ENCODE measurements at regions not wholly inside any gene's neighbourhood (a gene's known extent, or its start where the extent isn't known, plus 50 kb on each side); places are given as distances from the start of the nearest gene placed in this dataset.
A peak's percentile ranks its signal among the peaks of the same experiment; 100 is the strongest.
"Not testable (repeated sequence)": the region's sequence is repeated elsewhere in the genome, so short reads cannot be mapped to it uniquely, and the experiment has no call there.

DNA sequence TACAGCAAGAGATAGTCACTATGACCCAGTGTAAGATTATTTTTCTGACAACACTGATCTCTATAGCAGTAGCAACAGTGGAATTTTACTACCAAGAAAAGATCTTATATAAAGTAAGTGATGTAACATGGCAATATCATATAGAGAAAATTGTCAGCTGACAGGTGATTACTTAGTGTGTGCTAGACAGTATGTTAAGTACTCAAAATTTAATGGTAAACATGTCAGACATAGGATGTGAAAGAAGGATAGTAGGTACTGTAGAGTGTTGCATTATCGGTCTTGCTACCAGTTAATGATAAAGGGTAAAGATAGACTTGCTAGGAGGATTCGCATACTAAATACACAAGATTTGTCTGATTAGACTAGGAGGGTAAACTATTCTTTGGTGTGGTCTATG lies 247.4 kb downstream of the CYLC2 start:
- no peak for DNase-seq

DNA sequence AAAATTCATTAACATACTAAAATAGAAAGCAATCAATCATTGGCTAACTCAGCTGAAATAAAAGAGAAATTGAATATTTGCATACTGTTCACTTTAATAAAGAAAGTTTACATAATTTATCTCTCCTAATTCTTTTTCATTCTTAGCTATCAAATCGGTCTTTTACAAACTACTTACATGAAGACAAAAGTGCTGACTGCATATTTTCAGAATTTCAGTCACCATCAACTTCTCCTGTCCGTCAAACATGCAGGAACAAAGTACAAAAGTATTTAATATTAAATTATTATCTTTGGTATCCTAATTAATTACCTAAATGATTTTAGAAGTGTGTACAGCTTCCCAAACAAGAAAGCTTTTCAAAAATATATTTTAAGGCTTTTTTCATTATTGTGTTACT lies 248.4 kb downstream of the CYLC2 start:
- DNase-seq: no peak

DNA sequence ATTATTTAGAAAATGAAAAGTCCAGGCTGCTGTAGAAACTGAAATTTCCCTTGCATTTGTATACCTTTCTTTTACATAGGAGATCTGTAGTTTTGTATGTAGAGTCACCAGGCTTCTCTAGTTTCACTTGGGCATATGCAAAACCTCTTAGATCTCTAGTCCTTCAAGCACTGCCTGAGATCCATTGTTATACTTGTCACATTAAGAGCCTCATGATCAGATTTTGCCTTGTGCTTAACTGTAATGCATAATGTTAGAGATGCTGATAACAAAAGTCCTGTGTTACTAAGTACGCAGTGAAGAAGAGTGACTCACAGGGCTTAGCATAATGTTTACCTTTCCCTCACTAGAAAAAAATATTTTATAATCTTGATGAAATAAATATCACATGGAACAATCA lies 250.2 kb downstream of the CYLC2 start:
- no peak for DNase-seq

DNA sequence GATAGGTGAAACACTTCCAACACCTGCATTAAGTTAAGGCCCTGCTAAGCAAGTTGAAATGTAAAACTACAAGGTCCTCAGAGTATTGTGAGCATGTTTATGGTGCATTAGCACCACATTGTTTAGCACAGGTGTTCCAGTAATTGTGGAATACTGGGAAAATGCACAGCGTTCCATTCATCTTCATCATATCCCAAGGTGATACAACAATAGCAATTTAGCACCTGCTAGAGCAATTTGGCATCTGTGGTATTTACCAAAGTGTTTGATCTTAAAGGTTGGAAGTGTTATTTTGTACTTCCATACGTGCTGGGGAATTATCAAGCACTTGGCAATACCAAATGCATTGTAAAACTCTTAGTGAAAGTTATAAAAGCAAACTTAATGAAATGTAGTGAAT lies 266.8 kb downstream of the CYLC2 start:
- no peak for DNase-seq

DNA sequence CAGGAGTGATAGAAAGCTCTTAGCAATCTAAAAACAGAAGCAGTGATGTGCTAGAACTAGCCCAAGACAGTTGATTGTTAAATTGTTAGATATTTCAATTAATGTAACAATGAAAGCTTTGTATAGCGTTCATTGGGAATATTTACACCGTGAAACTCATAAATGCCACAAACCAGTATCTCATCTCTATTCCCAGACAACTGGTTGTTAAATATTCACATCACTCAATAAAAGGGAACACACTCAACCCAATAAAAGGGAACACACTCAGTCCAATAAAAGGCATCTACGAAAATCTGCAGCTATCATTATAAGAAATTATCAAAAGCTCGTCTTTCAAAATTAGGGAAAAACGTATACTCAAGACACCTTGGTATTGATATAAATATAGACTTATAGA lies 270.9 kb downstream of the CYLC2 start:
- DNase-seq: no peak

DNA sequence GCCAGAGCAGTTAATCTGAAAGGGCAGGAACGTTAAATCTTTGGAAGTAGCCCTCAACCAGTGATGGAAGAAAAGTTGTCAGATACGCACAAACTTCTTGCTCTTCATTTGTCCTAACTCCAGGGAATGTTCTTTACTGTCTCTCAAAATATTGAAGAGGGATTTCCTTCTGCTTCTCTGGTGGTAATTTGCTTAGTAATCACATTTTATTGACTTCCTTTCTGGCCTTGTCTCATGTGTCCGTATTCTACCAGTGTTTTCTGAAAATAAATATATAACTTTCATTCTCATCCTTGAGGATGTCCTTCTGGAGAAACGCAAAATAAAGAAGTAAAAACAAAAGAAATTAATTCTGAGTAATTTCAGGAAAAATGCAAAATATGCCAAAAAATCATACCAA lies 282.1 kb downstream of the CYLC2 start:
- no peak for DNase-seq

DNA sequence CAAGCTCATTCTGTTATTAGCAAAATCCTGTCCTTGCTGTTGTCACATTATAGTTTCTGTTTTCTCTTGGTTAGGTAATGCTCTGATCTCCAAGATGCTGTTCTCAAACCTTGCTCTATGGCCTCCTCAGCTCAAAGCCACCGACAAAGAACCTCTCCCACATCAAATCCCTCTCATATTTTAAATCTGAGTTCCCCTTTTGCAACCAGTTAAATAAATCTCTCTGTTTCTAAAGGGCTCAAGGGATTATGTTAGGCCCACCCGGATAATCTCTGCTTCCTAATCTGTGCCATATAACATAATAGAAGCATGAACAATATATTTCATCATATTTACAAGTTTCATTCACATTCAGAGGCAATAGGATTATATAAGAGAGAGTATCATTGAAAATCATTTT lies 286.0 kb downstream of the CYLC2 start:
- no peak for DNase-seq

DNA sequence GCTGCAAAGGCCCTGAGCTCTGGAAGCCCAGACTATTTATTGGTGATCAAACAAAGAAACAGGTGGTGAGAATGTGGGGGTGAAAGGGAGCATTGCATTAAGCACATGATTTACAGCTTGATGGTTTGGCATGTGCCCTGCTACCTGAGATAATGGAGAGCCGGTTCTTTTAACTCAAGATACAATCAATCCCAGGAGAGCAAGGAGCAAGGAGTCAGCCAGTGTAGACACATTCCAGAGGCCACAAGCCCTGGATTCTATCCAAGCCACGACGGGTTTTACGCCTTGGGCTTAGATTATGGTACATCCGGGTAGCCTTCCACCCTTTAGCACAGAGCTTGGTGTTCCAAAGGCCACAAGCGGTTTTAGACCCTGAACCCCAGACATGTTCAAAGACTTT lies 292.2 kb downstream of the CYLC2 start:
- no peak for DNase-seq

DNA sequence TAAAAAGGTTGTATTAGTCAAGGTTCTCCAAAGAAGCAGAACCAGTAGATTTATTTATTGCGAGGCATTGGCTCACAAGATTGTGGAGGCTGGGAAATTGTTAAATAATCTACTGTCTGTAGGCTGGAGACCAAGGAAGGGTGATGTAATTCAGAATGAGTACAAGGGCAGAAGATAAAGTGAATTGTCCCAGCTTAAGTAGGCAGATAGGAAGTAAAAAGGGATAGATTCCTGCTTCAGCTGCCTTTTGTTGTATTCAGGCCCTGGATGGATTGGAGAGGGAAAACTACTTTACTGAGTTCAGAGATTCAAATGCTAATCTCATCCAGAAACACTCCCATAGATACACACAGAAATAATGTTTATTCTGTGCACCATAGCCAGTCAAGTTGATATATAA lies 301.1 kb downstream of the CYLC2 start:
- no peak for DNase-seq

DNA sequence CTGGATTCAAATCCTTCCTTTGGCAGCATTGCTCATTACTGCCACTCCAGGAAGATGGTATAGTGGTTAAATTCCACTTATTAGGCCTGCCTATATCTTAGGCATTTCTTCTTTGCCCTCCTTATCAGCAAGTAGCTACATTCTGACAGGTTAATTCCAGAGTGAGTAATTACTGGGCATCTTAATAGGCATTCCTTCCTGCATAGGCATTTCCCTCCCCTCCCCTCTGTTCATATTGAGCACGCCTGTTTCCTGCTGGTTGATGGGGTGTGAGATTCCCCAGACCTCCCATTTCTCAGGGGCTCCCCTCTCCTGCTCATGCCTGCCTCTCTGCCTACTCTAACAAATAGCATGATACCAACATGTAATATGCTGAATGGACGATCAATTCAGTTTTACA lies 305.9 kb downstream of the CYLC2 start:
- no peak for DNase-seq

DNA sequence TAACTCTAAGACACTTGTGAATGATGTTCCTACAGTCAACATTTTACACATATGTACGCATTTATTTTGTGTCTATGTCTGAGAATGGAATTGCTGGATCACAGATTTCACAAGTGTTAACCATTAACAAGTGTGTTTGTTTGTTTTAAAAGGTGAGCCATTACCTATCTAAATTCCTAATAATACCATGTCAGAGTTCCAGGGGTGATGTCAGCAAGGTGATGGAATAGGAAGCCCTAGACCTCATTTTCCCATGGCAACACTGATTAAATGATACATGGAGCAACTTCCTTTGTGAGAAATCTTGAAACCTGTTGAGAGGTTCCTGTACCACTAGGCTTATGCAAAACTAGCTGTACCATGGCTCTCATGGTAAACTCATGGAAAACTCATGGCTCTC lies 309.7 kb downstream of the CYLC2 start:
- DNase-seq: no peak

DNA sequence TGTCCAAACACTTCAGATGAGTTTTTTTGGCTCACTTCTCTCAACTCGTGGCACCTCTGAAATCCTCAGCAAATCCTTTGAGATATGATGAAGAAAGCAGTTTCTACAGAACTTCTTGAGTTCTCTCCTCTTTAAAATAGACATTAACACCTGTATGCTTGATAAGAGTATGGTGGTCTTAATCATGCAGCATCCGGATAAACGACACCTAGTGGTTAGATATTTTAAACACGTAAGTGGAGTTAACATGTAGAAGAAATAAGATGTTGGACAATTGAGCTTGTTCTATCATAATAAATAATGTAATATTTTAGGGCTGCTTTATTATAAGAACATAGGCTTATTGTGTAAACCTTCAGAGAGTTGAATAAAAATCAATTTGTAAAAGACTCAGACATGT lies 324.8 kb downstream of the CYLC2 start:
- DNase-seq: no peak

DNA sequence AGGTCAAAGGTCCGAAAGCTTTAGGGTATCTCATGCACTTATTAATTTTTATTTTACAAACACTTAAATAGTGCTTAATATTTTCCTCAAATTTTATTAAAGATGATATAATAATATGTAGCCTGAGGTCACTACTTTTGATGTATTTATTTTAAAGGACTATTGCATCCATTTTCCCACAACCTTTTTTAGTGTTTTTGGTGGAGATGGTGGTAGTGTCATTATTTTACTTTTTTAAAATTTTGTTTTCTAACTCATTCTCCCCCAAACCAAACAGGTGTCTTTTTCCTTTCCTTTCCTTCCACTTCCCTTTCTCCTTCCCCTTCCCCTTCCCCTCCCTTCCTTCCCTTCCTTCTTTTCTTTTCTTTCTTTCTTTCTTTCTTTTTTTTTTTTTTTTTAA lies 328.6 kb downstream of the CYLC2 start:
- DNase-seq: no peak

DNA sequence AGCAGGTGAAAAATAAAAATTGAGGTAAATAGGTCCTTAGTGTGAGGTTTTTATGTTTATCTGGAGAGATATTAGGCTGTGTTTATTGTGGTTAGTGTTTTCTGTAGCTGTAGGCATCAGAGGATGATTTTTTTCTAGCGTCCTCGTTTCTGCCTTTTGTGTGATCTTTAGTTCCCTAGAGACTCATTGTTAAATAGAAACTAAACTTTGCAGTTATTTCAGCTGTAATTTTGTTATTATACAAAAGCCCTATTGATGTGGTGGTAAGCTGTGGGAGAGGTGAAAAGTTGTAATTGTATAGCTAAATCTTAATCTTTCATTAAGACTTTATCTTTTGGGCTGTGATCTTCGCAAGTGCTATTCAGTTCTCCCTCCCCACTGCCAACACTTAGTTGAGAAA lies 340.3 kb downstream of the CYLC2 start:
- DNase-seq: no peak

DNA sequence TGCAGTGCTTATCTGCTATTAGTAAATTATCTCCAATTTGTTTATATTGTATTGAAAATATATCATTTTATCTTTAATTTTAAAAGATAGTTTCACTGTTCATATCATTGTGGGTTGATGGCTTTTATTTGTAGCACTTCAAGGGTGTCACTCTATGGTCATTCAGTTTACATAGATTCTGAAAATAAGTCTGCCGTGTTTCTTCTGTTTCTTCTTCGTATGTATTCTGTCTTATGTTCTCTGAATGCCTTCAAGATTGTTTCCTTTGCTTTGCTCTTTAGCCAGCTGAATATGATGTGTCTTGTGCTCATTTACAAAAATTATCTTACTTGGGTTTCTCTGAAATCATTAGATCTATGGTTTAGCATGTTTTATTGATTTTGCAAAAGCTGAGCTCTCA lies 359.9 kb downstream of the CYLC2 start:
- no peak for DNase-seq

DNA sequence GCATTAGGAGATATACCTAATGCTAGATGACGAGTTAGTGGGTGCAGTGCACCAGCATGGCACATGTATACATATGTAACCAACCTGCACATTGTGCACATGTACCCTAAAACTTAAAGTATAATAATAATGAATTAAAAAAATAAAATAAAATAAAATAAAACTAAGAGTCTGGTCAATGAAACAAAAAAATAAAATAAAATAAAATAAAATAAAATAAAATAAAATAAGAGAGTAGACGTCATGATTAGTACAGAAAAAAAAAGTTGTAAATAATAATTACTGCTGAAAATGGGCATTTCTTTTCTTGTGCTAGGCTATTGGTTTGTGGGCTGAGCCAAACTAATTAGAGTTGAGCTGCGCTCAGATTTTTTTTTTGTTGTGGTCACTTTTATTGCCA lies 362.8 kb downstream of the CYLC2 start:
- not testable (repeated sequence) for DNase-seq

DNA sequence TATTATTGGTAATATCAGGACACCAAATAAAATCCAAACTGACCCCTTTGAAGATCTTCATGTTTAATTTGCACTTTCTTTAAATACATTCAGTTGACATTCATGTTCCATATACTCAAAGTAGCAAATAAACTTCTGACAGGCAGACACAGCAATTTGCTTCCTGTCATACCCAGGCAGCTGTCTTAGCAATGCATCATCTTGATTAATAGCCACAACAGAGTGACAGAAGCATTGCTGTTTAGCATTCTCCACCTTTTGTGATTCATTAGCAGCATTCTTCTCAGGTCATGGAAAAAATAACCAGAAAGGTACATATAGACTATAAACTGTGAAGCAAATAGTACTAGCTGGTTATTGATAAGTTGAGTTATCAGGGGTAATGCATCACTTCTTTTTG lies 366.8 kb downstream of the CYLC2 start:
- DNase-seq: no peak

DNA sequence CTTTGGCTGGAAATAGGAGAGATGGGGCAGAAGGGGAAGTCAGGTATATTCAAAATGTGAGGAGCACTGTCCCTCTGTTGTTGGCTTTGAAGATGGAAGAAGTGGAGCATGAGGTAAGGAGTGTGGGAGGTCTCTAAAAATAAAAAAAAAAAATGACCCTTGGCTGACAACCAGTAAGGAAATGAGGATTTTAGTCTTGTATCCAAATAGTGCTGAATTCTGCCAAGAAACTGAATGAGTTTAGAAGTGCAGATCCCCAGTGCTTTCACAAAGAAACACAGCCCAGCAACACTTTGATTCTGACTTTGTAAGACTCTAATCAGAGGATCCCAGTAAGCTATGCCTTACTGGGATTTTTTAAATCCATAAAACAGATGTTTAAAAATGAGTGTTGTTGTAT lies 367.9 kb downstream of the CYLC2 start:
- no peak for DNase-seq

DNA sequence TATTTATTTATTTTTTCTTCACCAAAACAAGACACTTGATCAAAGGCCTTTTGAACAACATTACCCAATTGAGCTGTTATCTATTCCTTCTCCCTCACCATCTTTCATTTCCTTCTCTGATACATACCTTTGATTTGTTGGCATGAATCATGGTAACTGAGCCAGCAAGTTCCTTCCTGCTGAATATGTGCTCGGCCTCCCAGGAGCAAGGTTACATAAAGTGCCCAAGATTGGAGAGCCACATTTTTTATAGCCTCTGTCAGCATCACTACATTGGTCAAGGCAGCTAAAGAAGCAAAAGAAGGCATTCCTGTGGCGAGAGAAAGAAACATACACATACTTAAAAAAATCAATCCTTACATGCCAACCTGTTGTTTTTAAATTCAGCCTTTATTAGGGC lies 369.6 kb downstream of the CYLC2 start:
- DNase-seq: no peak

DNA sequence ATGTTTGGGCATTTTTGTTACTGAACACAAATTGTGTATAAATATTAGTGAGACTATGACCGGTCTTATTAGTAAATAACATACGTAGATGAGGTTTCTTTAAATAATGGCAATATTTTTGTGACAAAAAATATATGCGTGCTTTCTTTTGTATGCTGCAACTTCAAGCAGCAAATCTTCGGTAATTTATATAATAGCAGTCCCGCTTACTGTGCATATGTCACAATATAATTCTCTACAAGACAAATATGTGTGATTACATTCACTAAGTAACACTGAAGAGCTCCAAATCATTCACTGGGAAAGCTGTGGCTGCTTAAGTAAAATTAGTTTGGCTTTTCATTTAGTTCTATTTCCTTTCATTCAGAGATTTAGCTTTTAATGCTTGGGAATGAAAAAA lies 376.0 kb downstream of the CYLC2 start:
- DNase-seq: no peak

DNA sequence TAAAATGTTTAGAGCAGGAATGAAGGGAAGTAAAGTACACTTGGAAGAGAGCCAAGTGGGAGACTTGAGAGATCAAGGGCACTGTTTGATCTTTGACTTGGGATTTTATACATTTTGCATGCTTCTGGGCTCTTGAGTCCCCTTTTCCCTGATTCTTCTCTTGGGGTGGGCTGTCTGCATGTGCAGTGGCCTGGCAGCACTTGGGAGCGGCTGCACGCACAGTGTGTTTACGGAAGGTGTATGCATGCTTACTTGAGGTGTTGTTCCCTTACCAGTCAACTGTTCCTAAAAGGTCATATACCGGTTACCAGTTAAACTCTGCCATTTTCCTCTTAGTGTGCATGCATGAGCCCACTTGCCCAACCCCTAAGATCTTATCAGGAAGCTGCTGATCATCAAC lies 377.7 kb downstream of the CYLC2 start:
- no peak for DNase-seq

DNA sequence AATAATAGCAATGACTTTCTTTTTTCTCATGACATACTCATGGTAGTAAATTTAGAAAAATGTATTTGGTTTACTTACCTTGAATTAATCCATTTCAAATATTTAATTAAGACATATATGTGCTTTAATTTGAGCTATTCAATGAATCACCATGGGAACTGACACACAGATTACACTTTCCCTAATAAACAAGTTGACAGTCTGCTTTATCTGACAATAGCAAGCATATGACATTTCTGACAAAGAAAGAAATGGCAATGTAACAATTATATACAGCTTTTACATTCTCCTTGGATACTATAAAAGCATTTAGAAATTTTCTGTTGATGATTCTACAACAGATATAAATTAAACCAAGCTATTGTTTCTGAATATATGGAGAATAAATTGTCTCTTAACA lies 382.5 kb downstream of the CYLC2 start:
- no peak for DNase-seq

DNA sequence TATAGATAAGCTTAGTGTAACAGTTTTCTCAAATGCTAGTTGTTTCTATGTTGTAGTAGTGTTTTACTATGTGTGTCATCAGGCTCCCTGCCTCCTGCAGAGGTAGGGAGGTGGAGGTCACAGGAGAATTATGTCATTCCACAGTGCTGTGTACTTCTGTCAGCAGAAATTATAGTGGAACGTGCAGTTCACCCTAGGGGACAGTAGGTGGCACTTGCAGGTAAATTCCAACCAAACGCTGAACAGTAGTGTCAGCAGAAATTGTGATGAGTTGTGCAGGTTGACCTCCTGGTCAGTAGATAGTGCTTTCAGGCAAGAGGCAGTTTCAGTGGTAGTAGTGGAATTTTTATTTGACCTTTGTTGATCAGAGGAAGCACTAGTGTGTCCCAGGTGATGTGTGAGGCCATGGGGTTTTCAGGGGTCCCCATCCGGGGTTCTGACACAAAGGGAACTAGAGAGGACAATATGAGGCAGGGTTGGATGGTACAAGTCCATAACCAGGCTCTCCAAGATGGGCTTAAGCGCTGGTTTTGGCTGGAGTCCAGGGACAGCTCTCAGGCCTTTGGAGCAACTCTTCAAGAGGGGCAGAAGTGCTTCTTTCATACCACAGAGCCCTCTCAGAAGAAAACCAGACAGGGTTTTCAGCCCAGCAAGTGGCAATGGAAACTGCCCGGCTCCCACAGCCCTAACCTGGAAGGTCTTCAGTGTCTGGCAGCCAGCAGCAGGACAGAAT lies 402.9 kb downstream of the CYLC2 start:
- DNase-seq: peak; percentile 60

DNA sequence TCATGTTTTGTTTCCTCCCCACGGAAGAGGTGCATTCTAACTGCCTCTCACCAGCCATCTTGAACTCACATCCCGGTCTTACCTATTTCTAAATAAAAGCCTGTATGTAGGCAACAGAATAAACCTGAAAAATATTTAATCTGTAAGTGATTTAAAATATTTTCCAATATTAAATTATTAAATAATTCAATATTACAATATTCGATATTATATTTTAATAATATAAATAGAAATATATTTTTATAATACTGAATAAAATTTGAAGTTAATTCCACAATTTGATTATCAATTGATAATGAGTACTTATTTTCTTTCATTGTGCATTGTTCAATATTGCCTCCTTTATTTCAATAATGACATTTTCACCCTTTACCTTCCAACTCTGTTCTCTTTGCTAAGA lies 404.4 kb downstream of the CYLC2 start:
- no peak for DNase-seq

DNA sequence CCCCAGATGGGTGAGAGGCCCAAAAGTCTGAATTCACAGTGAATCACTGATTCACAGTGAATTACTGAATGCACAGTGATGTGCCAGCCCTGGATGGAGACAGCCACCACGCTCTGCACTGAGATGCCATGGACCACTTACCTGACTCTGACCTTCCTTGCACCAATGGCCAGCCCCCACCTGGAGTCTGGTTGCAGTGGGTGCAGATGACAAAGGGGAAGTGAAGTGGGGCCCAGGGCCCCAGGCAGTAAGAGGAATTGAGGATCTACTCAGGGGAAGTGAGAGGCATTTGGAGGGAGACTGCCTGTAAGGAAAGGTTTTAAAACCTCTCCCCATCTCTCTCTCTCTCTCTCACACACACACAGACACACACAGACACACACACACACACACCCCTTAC lies 412.1 kb downstream of the CYLC2 start:
- no peak for DNase-seq

DNA sequence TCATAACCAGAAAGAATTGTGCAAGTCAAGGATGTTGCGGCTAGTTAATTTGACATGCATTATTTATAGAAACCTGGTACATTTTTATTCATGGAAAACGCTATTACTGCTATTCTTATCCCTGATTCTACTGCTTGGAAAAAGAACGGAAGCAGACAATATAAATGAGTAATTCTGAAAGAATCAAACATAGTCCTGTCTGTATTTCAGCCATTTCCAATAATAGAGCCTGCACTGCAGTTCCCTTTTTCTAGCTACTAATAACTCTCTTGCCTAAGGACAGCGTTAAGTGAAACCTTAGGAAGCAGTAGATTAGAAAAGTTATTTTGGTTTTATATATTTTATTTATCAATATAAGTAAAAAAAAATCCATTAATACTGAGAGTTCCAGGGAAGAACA lies 414.9 kb downstream of the CYLC2 start:
- no peak for DNase-seq
